GM06990 (cell line): ENCODE measurements at regions not wholly inside any gene's neighbourhood (a gene's known extent, or its start where the extent isn't known, plus 50 kb on each side); places are given as distances from the start of the nearest gene placed in this dataset.

Source experiments
- DNase-seq: peaks from one replicate; pipeline ENCODE4 v3.0.0-alpha.2; 2011; ENCODE audit not compliant: insufficient read length; ENCODE audit errors: extremely low read depth
- H3K27me3 ChIP-seq: replicated peaks from 2 replicates; pipeline ENCODE4 v1.6.0; 2011; ENCODE audit warnings: low read length; ENCODE audit not compliant: control insufficient read depth, insufficient read depth
- H3K36me3 ChIP-seq: 2 replicates; pipeline ENCODE4 v1.5.1; 2011; ENCODE audit warnings: low read length; ENCODE audit not compliant: control insufficient read depth, insufficient read depth
- H3K4me3 ChIP-seq: replicated peaks from 2 replicates; pipeline ENCODE4 v1.5.1; 2011; ENCODE audit warnings: low read depth, mild to moderate bottlenecking, control low read depth, low read length
- CTCF ChIP-seq: IDR thresholded peaks from 2 replicates; pipeline ENCODE4 v1.5.1; 2011; ENCODE audit warnings: low read length, control low read depth, mild to moderate bottlenecking, inconsistent platforms; ENCODE audit not compliant: insufficient read depth, poor library complexity, severe bottlenecking

- DNase-seq, result no peak
- H3K27me3 ChIP-seq, result no peaks in the 10 kb centered on the region
- TF ChIP-seq CTCF, result no peak
- no peaks in the 10 kb centered on the region for H3K36me3 ChIP-seq
- no peak overlapping the region for H3K4me3 ChIP-seq
These were observed 1065.8 kb upstream of the SLC39A10 start for GRCh38 chr2:194591192-194591591.

DNA sequence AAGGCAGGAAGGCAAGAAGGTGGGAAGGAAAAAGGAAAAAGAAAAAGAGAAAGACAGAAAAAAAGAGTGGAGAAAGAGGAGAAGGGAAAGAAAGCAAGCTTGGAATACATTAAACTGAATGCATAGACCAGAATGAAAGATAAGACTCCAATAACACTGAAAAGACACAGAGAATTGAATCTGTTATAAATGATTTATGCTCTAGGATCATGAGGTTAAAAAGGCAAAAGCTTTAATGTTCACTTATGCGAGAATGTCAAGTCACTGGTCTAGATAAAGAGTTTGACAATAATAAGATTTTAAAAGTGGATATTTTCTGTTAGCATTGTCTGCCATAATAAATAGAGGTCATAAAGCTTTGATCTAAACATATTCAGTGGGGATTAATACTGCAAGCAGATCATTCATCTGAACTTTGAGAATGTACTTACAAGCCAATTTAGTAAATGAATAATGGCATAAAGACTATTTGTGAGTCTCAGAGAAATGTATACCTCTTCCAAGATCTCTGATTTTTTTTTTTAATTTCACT, 1069.2 kb upstream of the SLC39A10 start:
- no peak for TF ChIP-seq CTCF

DNA sequence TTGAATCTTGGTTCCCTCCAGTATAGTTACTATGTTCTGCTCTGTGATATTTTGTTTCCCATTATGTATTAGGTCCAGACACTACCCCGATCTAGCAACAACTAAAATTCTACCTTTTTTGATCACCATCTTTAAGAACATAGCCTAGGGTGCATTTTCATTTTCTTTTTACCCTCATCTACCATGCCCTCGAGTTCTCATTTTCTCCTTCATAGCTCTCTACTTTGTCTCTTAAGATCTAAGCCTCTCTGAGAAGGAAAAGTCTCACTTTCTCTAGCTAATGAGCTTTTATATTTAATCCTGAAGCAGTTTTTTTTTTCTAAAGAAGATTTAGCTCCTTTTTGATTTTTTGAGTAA, 1089.4 kb upstream of the SLC39A10 start:
- no peak for DNase-seq
- no peak overlapping the region for H3K4me3 ChIP-seq
- no peaks in the 10 kb centered on the region for H3K27me3 ChIP-seq
- H3K36me3 ChIP-seq, result no peaks in the 10 kb centered on the region
- TF ChIP-seq CTCF, result no peak

More for the DNA sequence above, 1069.2 kb upstream of the SLC39A10 start:
- DNase-seq, result no peak
- H3K36me3 ChIP-seq, result no peaks in the 10 kb centered on the region
- no peaks in the 10 kb centered on the region for H3K27me3 ChIP-seq
- H3K4me3 ChIP-seq, result no peak overlapping the region

DNA sequence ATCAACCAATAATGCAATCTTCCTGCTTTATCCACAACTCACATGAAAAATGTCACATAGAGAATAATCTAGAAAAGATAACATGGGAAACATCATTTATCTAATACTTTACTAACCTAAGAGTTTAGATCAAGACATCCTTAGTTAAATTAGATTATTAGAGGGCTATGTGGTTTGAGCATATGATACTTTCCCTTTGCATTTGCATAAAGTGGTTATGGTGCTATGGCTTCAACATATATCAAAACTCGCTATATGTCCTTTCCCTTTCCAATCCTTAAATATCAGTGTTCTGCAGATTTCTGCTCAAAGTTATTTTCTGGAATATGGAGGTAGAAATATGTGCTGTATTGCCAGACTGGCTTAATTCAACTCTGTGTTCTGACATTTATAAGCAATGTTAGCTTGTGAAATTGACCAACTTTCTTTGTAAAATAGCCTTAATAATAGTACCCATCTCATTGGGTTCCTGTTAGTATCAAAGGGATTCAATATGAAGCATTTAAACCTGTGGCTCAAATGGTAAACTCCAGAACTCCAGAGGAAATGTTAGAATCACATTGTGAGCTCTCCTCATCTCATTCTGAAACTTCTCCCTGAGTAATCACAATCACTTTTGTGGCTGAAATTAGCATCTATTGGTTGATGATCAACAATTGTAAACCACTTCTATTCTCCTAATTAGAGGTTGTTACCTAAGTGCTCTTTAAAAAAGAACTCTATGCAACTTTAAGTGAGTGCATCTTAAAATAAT, 1089.9 kb upstream of the SLC39A10 start:
- Histone ChIP-seq H3K4me3 (no peak overlapping the region), H3K27me3 (no peaks in the 10 kb centered on the region), H3K36me3 (no peaks in the 10 kb centered on the region)
- TF ChIP-seq CTCF, result no peak
- DNase-seq, result no peak

- no peak for DNase-seq
- TF ChIP-seq CTCF, result no peak
- Histone ChIP-seq H3K27me3 (no peaks in the 10 kb centered on the region), H3K4me3 (no peak overlapping the region), H3K36me3 (no peaks in the 10 kb centered on the region)
These were observed 1092.6 kb upstream of the SLC39A10 start for GRCh38 chr2:194564422-194564821.
